Coronary artery (tissue), 2 donors: ENCODE measurements at regions not wholly inside any gene's neighbourhood (a gene's known extent, or its start where the extent isn't known, plus 50 kb on each side); places are given as distances from the start of the nearest gene placed in this dataset.
A peak's percentile ranks its signal among the peaks of the same experiment; 100 is the strongest.

ENCODE experiments used
- DNase-seq: peaks from one replicate; pipeline ENCODE4 v3.0.0-alpha.2; 2017; ENCODE audit warnings: low spot score
- H3K27ac ChIP-seq, 2 donors: fragments of 200-600 bp; sonication (generic); one replicate each; pipeline ENCODE4 v1.5.1; 2016 to 2019
- H3K4me3 ChIP-seq: fragments of 200-600 bp; sonication (generic); 2 replicates; pipeline ENCODE4 v1.5.1; 2016; ENCODE audit warnings: mild to moderate bottlenecking, moderate library complexity
- CTCF ChIP-seq: fragments of 200-600 bp; sonication (generic); IDR thresholded peaks from one replicate; pipeline ENCODE4 v1.5.1; 2019; ENCODE audit warnings: antibody characterized with exemption

- Histone ChIP-seq H3K4me3 (no peak overlapping the region), H3K27ac (no peak overlapping the region)
- no peak for DNase-seq
- no peak for TF ChIP-seq CTCF
Observed at GRCh38 chr11:121802542-121802941, 313.5 kb downstream of the BLID start.

GRCh38 chr11:121801781-121802180, 314.2 kb downstream of the BLID start:
- Histone ChIP-seq H3K4me3 (no peak overlapping the region), H3K27ac (no peak overlapping the region)
- no peak for TF ChIP-seq CTCF
- DNase-seq, result no peak

DNA sequence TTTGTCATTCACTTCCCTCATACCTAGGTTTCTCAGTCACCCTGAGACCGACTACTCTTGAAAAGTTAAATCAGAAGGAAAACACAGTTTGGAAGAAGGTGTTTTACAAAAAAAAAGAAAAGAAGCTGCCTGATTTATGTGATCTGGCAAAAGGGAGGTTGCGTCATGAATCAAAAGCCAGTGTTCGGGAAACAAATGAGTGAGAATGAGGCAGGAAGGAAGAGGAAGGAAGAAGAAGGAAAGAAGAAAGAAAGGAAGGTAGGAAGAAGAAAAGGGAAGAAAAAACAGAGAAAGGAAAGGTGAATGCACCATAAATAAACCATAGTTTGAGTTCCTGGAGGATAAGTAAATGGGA, 314.6 kb downstream of the BLID start:
- H3K4me3 ChIP-seq, result no peak overlapping the region
- TF ChIP-seq CTCF, result no peak
- peak overlapping the region; percentile 6 to 65 for H3K27ac ChIP-seq

DNA sequence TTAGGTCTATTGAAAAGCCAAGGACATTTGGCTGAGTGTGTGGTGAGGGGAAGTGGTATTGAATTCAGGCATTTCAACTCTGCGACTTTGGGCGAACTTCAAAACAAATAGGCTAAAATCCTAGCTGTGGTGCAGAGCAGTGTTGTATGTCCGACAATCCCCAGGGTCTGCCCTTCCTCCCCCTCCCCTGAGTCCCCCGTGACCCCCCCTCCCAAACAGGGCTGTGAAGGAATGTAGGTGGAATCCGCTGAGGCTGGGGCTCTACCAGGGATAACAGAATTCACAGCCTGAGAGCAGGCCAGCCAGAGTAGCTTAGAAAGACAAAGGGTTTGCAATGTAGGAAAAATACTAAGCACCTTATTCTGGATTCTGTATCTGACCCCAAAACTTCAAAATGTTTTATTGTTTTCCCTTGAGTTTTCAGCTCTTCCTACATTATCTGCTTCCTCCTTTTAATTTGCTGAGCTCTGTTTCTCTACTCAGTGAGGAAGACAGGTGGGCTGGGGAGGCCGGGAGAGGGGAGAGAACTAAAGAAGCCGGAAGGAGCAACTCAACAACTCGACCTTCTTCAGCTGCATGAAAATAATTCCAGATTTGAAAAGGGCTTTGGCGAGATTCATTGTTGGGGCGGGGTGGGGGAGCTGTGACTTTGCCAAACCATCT, 315.2 kb downstream of the BLID start:
- no peak for DNase-seq
- Histone ChIP-seq H3K4me3 (no peak overlapping the region), H3K27ac (peak overlapping the region; percentile 6 to 65)
- TF ChIP-seq CTCF, result no peak

More for the DNA sequence above, 314.6 kb downstream of the BLID start:
- no peak for DNase-seq

GRCh38 chr11:121800240-121800639, 315.8 kb downstream of the BLID start:
- H3K4me3 ChIP-seq, result no peak overlapping the region
- peak overlapping the region; percentile 6 to 65 for H3K27ac ChIP-seq
- no peak for DNase-seq
- TF ChIP-seq CTCF, result no peak

DNA sequence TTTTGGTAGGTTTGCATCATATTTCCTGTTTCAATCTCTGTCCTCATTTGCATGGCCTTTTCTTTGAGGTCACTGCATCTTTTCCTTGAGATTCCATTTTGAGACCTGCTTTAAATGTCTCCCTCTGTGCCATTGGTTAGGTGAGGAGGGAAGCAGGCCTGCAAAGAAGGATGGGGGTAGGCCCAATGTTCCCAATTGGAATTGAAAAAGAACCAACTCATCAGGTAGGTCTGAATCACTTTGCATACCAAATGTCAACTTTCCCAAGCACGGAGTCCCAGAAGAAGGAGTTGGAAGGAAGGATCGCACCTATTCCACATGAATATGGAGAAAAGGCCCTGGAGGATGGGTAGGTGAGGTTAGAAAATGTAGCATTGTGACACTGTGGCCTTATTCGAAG, 318.5 kb downstream of the BLID start:
- no peak for DNase-seq
- Histone ChIP-seq H3K27ac (no peak overlapping the region), H3K4me3 (no peak overlapping the region)
- TF ChIP-seq CTCF, result no peak

GRCh38 chr11:121795174-121795573, 320.8 kb downstream of the BLID start:
- no peak for DNase-seq

More at GRCh38 chr11:121795174-121795573, 320.8 kb downstream of the BLID start:
- Histone ChIP-seq H3K27ac (no peak overlapping the region), H3K4me3 (no peak overlapping the region)
- no peak for TF ChIP-seq CTCF
